Lung (tissue), 11 donors: ENCODE measurements at regions not wholly inside any gene's neighbourhood (a gene's known extent, or its start where the extent isn't known, plus 50 kb on each side); places are given as distances from the start of the nearest gene placed in this dataset.
A peak's percentile ranks its signal among the peaks of the same experiment; 100 is the strongest.
"Not testable (repeated sequence)": the region's sequence is repeated elsewhere in the genome, so short reads cannot be mapped to it uniquely, and the experiment has no call there.

Experiments
- ATAC-seq: fragments of 200-7000 bp; cut with Tn5 transposase; one replicate; pipeline ENCODE4 v1.9.1; 2020; ENCODE audit warnings: moderate number of reproducible peaks; ENCODE audit not compliant: insufficient read depth, low FRiP score
- DNase-seq, 3 donors: peaks; one replicate each; pipeline ENCODE4 v3.0.0-alpha.2; 2013 to 2017
- H3K27ac ChIP-seq, 2 donors: one replicate each; pipeline ENCODE4 v1.5.1; 2013; ENCODE audit warnings: mild to moderate bottlenecking in 2 of 2, moderate library complexity in 2 of 2, control low read depth in 1 of 2, inconsistent platforms in 1 of 2, low read depth in 1 of 2, low read length in 1 of 2
- H3K27me3 ChIP-seq, 3 donors: one replicate each; pipeline ENCODE4 v1.5.1; 2013; ENCODE audit warnings: low read length in 2 of 3; ENCODE audit not compliant: control insufficient read depth in 3 of 3, insufficient read depth in 3 of 3
- H3K36me3 ChIP-seq, 4 donors: one replicate each; pipeline ENCODE4 v1.5.1; 2013; ENCODE audit warnings: low read length in 4 of 4, mild to moderate bottlenecking in 1 of 4, moderate library complexity in 1 of 4; ENCODE audit not compliant: control insufficient read depth in 4 of 4, insufficient read depth in 4 of 4
- H3K4me1 ChIP-seq, 5 donors: one replicate each; pipeline ENCODE4 v1.5.1; 2013; ENCODE audit warnings: low read length in 5 of 5, mild to moderate bottlenecking in 2 of 5, moderate library complexity in 1 of 5; ENCODE audit not compliant: control insufficient read depth in 5 of 5, insufficient read depth in 5 of 5
- H3K4me3 ChIP-seq: one replicate; pipeline ENCODE4 v1.5.1; 2013; ENCODE audit warnings: mild to moderate bottlenecking, control low read depth, moderate library complexity
- H3K9ac ChIP-seq, 2 donors: one replicate each; pipeline ENCODE4 v1.5.1; 2013; ENCODE audit warnings: low read length in 2 of 2, control low read depth in 1 of 2; ENCODE audit not compliant: insufficient read depth in 1 of 2
- H3K9me3 ChIP-seq, 4 donors: one replicate each; pipeline ENCODE4 v1.5.1; 2013; ENCODE audit warnings: low read length in 3 of 4, mild to moderate bottlenecking in 1 of 4, moderate library complexity in 1 of 4; ENCODE audit not compliant: control insufficient read depth in 4 of 4, insufficient read depth in 3 of 4
- CTCF ChIP-seq: IDR thresholded peaks from 2 replicates; pipeline ENCODE4 v1.5.1; 2012; ENCODE audit warnings: mild to moderate bottlenecking; ENCODE audit errors: control extremely low read depth, extremely low read depth
- WGBS, 2 donors: extraction: QIAGEN DNeasy Blood & Tissue Kit; methylation state at CpG; one replicate each; pipeline ENCODE4 v1.1.7; 2013; 5-methylcytosine and 5-hydroxymethylcytosine counted together
- donor health status: control.
- donor health status: control.
- donor health status: Bipolar disorder and iron deficiency.
- donor health status: healthy.
- donor health status: DM: yes; HTN: yes; CAD: no.

DNA sequence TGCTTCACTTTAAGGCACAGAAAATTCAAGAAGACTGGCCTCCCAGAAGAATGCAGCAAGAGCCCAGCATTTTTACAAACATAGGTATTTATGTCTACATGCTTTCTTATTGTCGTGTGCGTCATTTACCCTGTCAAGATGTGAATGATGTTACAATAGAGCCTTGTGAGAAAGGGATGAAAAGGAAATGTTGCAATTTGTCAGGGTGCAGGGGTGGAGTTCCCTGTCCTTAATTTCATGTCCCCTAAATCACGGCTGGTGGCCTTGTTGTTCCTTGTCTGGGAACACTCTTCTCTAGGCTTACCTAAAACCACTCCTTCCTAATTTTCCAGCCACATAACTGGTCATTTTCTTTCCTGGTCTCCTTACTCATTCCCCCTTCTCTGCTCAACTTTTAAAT is 194.2 kb downstream of the TXNL1 start:
- no peaks in the 10 kb centered on the region for H3K9me3 ChIP-seq
- ATAC-seq (no peak), DNase-seq (no peak)
- WGBS, 2 donors = 29 to 66% methylated on average over 3 of the region's 3 CpGs
- H3K9ac ChIP-seq = no peak overlapping the region
- H3K36me3 ChIP-seq = no peaks in the 10 kb centered on the region
- no peak overlapping the region for H3K4me3 ChIP-seq
- TF ChIP-seq CTCF = no peak
- no peaks in the 10 kb centered on the region for H3K27me3 ChIP-seq
- H3K4me1 ChIP-seq = peaks cover 0 to 20% (median 7%) of the 10 kb centered on the region in 5 donors
- H3K27ac ChIP-seq = no peak overlapping the region

- no peaks in the 10 kb centered on the region for H3K9me3 ChIP-seq
- H3K4me3 ChIP-seq = no peak overlapping the region
- H3K27me3 ChIP-seq = no peaks in the 10 kb centered on the region
- DNase-seq (peak in 2 of 3 donors; percentile 33 to 50), ATAC-seq (no peak)
- H3K36me3 ChIP-seq = no peaks in the 10 kb centered on the region
- 59 to 76% methylated on average over 3 of the region's 3 CpGs for WGBS, 2 donors
- H3K4me1 ChIP-seq = peaks cover 0 to 13% (median 7%) of the 10 kb centered on the region in 5 donors
- H3K27ac ChIP-seq = no peak overlapping the region
- H3K9ac ChIP-seq = no peak overlapping the region
- no peak for TF ChIP-seq CTCF
Observed at GRCh38 chr18:56443166-56443907, 195.1 kb downstream of the TXNL1 start.

DNA sequence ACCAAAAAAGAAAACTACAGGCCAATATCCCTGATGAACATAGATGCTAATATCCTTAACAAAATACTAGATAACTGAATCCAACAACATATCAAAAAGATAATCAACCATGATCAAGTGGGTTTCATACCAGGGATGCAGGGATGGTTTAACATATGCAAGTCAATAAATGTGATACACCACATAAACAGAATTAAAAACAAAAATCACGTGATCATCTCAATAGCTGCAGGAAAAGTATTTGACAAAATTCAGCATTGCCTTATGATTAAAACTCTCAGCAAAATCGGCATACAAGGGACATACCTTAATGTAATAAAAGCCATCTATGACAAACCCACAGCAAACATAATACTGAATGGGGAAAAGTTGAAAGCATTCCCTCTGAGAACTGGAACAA is 199.9 kb downstream of the TXNL1 start:
- not testable (repeated sequence) for ATAC-seq, H3K27ac ChIP-seq, H3K4me1 ChIP-seq, H3K27me3 ChIP-seq, H3K9me3 ChIP-seq, H3K9ac ChIP-seq, H3K36me3 ChIP-seq, DNase-seq, H3K4me3 ChIP-seq
- WGBS, 2 donors = 91% methylated on average over 2 of the region's 2 CpGs

GRCh38 chr18:56436651-56437050 is 201.7 kb downstream of the TXNL1 start:
- no peak for ATAC-seq
- Histone ChIP-seq H3K36me3 (no peaks in the 10 kb centered on the region), H3K4me1 (no peaks in the 10 kb centered on the region), H3K4me3 (no peak overlapping the region), H3K9me3 (no peaks in the 10 kb centered on the region), H3K9ac (no peak overlapping the region), H3K27me3 (no peaks in the 10 kb centered on the region), H3K27ac (no peak overlapping the region)
- WGBS, 2 donors = 60 to 81% methylated on average over 1 of the region's 1 CpG
- DNase-seq = no peak
- no peak for TF ChIP-seq CTCF
